Right atrium auricular region (tissue), 2 donors: ENCODE measurements at regions not wholly inside any gene's neighbourhood (a gene's known extent, or its start where the extent isn't known, plus 50 kb on each side); places are given as distances from the start of the nearest gene placed in this dataset.

Experiments used
- DNase-seq: peaks from one replicate; pipeline ENCODE4 v3.0.0-alpha.2; 2019; ENCODE audit warnings: low spot score
- H3K27ac ChIP-seq, 2 donors: fragments of 200-600 bp; sonication (generic); 1 replicate in 1 of 2; 2 replicates in 1 of 2; pipeline ENCODE4 v1.5.1; 2016 to 2019
- H3K27me3 ChIP-seq, 2 donors: fragments of 200-600 bp; sonication (generic); one replicate each; pipeline versions ENCODE4 v1.5.1 to v1.6.0; 2017 to 2019
- H3K36me3 ChIP-seq: fragments of 200-600 bp; sonication (generic); one replicate; pipeline ENCODE4 v1.5.1; 2016
- H3K4me1 ChIP-seq, 2 donors: fragments of 200-600 bp; sonication (generic); one replicate each; pipeline versions ENCODE4 v1.5.1 to v1.6.0; 2017 to 2019
- H3K4me3 ChIP-seq, 2 donors: fragments of 200-600 bp; sonication (generic); 1 replicate in 1 of 2; 2 replicates in 1 of 2; pipeline ENCODE4 v1.5.1; 2017 to 2019; ENCODE audit warnings: mild to moderate bottlenecking in 1 of 2, moderate library complexity in 1 of 2
- H3K9me3 ChIP-seq, 2 donors: fragments of 200-600 bp; sonication (generic); one replicate each; pipeline ENCODE4 v1.5.1; 2019
- CTCF ChIP-seq, 2 donors: fragments of 200-600 bp; sonication (generic); IDR thresholded peaks; one replicate each; pipeline ENCODE4 v1.5.1; 2019; ENCODE audit warnings: antibody characterized with exemption in 2 of 2

DNA sequence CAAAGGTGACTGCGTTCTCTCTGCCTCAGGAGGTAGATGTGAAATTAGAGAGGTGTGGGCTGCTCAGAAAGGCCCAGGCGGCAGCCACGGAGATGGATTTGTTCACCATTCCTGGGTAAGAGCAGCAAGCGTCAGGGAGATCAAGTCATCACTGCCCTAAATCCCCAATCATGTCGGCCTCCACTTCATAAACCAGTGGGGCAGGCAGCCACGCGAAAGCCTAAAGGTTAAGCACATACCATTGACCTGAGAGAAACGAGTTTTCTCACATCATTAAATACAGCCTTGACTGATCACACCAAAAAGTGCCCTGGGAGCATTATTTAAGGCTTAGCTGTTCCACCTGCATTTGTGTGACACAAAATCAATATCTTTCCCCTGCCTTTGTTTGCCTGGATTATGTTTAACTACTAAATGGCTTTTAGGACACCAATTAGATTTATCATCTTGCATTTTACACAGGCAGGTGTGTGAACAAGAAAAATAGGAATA lies 50.7 kb upstream of the FOXB1 start:
- Histone ChIP-seq H3K4me1 (no peaks in the 10 kb centered on the region), H3K27ac (no peak overlapping the region), H3K9me3 (peaks cover 0 to 10% of the 10 kb centered on the region in 2 donors), H3K36me3 (no peaks in the 10 kb centered on the region), H3K27me3 (no peaks in the 10 kb centered on the region), H3K4me3 (no peak overlapping the region)
- TF ChIP-seq CTCF (IDR thresholded peaks at IDR 0.05): no peak
- no peak for DNase-seq

- no peak for DNase-seq
- no peaks in the 10 kb centered on the region for H3K4me1 ChIP-seq
- no peak overlapping the region for H3K27ac ChIP-seq
- TF ChIP-seq CTCF (IDR thresholded peaks at IDR 0.05): no peak
- no peak overlapping the region for H3K4me3 ChIP-seq
- peaks cover 0 to 5% of the 10 kb centered on the region in 2 donors for H3K9me3 ChIP-seq
- H3K36me3 ChIP-seq: no peaks in the 10 kb centered on the region
- H3K27me3 ChIP-seq: no peaks in the 10 kb centered on the region
Measured at GRCh38 chr15:59952960-59953359, 51.2 kb upstream of the FOXB1 start.

- Histone ChIP-seq H3K36me3 (no peaks in the 10 kb centered on the region), H3K4me3 (no peak overlapping the region), H3K9me3 (no peaks in the 10 kb centered on the region), H3K4me1 (no peaks in the 10 kb centered on the region), H3K27ac (no peak overlapping the region), H3K27me3 (no peaks in the 10 kb centered on the region)
- no peak for DNase-seq
- no peak for TF ChIP-seq CTCF (IDR thresholded peaks at IDR 0.05)
Measured at GRCh38 chr15:59950603-59951388, 53.3 kb upstream of the FOXB1 start.

DNA sequence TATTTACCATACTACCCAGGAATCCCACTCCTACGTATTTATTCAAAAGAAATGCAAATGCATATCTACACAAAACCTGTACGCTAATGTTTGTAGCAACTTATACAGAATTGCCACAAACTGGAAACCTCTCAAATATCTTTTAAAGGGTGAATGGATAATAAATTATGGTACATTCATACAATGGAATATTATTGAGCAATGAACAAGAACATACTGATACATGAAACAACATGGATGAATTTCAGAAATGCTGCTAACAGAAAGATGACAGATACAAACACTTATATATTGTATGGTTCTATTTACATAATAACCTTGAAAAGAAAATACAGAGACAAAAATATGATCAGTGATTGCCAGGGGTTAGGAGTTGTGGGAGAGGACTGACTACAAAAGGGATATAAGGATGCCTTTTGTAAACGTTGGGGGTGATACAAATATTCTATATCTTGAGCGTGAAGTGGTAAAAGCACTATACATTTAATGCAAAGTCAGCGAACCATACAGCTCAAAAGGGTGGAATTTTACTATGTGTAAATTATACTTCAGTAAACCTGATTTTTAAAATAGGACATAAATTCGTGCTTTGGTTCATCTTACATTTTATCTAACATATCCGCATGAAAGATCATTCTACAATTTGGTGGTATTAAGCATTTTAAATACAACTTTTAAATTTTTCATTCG lies 55.0 kb upstream of the FOXB1 start:
- TF ChIP-seq CTCF (IDR thresholded peaks at IDR 0.05): no peak
- Histone ChIP-seq H3K4me3 (no peak overlapping the region), H3K27ac (no peak overlapping the region), H3K27me3 (no peaks in the 10 kb centered on the region), H3K36me3 (no peaks in the 10 kb centered on the region), H3K9me3 (no peaks in the 10 kb centered on the region), H3K4me1 (no peaks in the 10 kb centered on the region)
- DNase-seq: no peak

DNA sequence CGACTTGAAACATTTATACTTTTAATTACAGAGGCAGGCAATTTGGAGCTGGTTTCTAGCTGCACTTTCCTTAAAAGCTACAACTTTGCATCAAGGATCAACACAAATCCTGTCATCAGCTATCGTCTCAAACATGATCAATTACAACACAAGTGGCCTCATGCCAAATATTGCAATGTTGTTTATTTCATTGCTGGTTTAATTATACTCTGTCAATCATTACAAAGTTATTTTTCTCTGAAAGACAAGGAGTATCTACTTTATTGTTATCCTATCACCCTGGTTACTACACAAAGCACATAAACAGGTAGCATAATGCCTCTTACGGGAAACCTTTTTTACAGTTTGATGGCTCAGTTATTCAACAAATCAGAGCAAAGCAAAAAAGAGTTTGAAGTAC lies 58.0 kb upstream of the FOXB1 start:
- Histone ChIP-seq H3K27ac (no peak overlapping the region), H3K4me1 (no peaks in the 10 kb centered on the region), H3K36me3 (no peaks in the 10 kb centered on the region), H3K9me3 (no peaks in the 10 kb centered on the region), H3K27me3 (no peaks in the 10 kb centered on the region), H3K4me3 (no peak overlapping the region)
- no peak for TF ChIP-seq CTCF (IDR thresholded peaks at IDR 0.05)
- no peak for DNase-seq
